ENCODE measurements at regions not wholly inside any gene's neighbourhood (a gene's known extent, or its start where the extent isn't known, plus 50 kb on each side); places are given as distances from the start of the nearest gene placed in this dataset.

GRCh38 chr17:73962308-73962707 lies 241.2 kb upstream of the RPL38 start:
- TF ChIP-seq SIN3A (IDR thresholded peaks at IDR 0.05; ENCODE audit: borderline replicate concordance, insufficient read depth, low read length) (no peak), FOXP2 (optimal IDR thresholded peaks at IDR 0.05; ENCODE audit: borderline replicate concordance, extremely low read depth, extremely low read length, insufficient read depth) (no peak), REST (IDR thresholded peaks at IDR 0.05; ENCODE audit: insufficient read depth in 1 of 2, low read depth in 2 of 2, low read length in 2 of 2) (no peak), POLR2AphosphoS5 (IDR thresholded peaks at IDR 0.05; ENCODE audit: low read depth, low read length) (no peak), TAF1 (IDR thresholded peaks at IDR 0.05; ENCODE audit: borderline replicate concordance, insufficient read depth, low read length) (no peak)

DNA sequence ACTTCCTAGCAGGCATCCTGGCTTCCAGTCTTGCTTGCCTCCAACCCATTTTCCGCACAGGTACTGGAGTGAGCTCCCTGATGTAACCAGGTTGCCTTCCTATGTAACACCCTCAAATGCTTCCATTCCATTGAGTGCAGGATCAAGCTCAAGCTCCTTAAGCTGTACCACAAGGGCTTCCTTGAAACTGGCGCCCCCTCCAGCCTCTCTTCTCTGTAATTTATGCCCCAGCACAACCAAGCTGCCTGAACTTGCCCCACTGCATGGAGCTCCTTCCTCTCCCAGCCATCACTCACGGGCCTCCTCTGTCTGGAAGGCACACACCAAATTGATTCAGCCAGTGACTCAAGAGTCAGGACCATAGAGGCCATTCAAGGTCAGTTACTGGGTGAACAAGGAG lies 234.8 kb upstream of the RPL38 start:
- TF ChIP-seq FOXP2 (optimal IDR thresholded peaks at IDR 0.05; ENCODE audit: borderline replicate concordance, extremely low read depth, extremely low read length, insufficient read depth) (no peak), REST (IDR thresholded peaks at IDR 0.05; ENCODE audit: insufficient read depth in 1 of 2, low read depth in 2 of 2, low read length in 2 of 2) (no peak), POLR2AphosphoS5 (IDR thresholded peaks at IDR 0.05; ENCODE audit: low read depth, low read length) (no peak), SIN3A (IDR thresholded peaks at IDR 0.05; ENCODE audit: borderline replicate concordance, insufficient read depth, low read length) (no peak), TAF1 (IDR thresholded peaks at IDR 0.05; ENCODE audit: borderline replicate concordance, insufficient read depth, low read length) (no peak)

GRCh38 chr17:73969956-73970355 lies 233.5 kb upstream of the RPL38 start:
- TF ChIP-seq FOXP2 (optimal IDR thresholded peaks at IDR 0.05; ENCODE audit: borderline replicate concordance, extremely low read depth, extremely low read length, insufficient read depth) (no peak), POLR2AphosphoS5 (IDR thresholded peaks at IDR 0.05; ENCODE audit: low read depth, low read length) (no peak), TAF1 (IDR thresholded peaks at IDR 0.05; ENCODE audit: borderline replicate concordance, insufficient read depth, low read length) (no peak), SIN3A (IDR thresholded peaks at IDR 0.05; ENCODE audit: borderline replicate concordance, insufficient read depth, low read length) (no peak), REST (IDR thresholded peaks at IDR 0.05; ENCODE audit: insufficient read depth in 1 of 2, low read depth in 2 of 2, low read length in 2 of 2) (no peak)

DNA sequence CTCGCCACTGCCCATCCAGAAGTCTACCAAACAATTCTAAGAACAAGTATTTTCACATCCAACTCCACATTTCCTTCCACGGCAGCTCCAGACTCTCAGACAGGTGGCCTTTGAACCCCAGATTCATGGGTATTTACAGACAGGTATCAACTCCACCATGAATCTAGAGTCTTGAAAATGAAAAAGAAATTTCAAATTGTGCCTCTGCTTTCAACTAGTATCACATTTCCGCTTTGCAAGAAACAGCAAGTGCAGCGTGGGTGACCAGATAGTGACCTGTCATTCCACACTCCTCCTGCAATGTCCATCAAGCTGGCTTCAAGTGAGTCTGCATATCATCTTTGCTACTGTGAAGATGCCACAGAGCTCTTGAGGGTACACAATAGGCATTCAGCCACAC lies 232.4 kb upstream of the RPL38 start:
- TF ChIP-seq POLR2AphosphoS5 (IDR thresholded peaks at IDR 0.05; ENCODE audit: low read depth, low read length) = no peak

DNA sequence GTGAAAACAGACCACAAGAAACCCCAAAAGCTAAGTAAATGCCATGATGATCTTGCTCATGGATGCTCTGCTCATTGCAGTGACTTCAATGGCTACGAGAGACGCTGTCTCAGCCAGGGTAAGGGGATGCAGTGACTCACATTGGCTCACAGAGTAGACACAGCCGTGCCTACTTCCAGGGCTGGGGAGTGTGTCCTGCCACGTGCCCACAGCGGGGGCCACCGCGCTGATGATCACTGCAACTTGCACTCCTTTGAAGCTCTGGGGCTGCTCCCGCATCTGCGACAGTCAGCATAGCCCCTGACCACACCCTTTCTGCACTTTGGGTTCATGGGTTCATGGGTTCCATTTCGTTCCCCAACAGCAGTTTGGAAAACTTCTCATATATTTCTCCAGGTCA lies 231.4 kb upstream of the RPL38 start:
- TF ChIP-seq SIN3A (IDR thresholded peaks at IDR 0.05; ENCODE audit: borderline replicate concordance, insufficient read depth, low read length) = no peak
- TF ChIP-seq POLR2AphosphoS5 (IDR thresholded peaks at IDR 0.05; ENCODE audit: low read depth, low read length) = no peak
- no peak for TF ChIP-seq FOXP2 (optimal IDR thresholded peaks at IDR 0.05; ENCODE audit: borderline replicate concordance, extremely low read depth, extremely low read length, insufficient read depth)
- no peak for TF ChIP-seq REST (IDR thresholded peaks at IDR 0.05; ENCODE audit: insufficient read depth in 1 of 2, low read depth in 2 of 2, low read length in 2 of 2)
- no peak for TF ChIP-seq TAF1 (IDR thresholded peaks at IDR 0.05; ENCODE audit: borderline replicate concordance, insufficient read depth, low read length)

Data from PFSK-1 (cell line).